RPMI8226 (cell line): ENCODE measurements at regions not wholly inside any gene's neighbourhood (a gene's known extent, or its start where the extent isn't known, plus 50 kb on each side); places are given as distances from the start of the nearest gene placed in this dataset.

Experiments used
- DNase-seq: peaks from one replicate; pipeline ENCODE4 v3.0.0-alpha.2; 2015

DNA sequence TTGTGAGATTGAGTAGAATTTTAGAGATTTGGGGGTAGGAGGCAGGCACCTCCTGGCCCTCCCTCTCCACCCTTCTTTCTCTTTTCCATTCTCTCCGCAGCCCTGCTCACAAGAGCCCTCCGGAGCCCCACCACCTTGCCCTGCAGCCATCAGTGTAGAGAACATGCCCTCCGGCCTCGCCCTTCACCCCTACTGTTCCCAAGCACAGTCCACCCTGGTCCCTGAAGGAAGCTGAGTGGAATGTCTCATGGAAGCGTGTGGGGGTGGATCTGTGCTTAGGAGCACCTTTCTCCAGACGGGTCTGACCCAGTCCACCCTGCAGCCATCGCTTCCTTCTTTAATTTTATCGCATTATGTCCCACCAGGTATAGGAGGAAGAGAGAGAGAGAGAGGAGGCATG is 267.1 kb downstream of the NSG2 start:
- DNase-seq = no peak

DNA sequence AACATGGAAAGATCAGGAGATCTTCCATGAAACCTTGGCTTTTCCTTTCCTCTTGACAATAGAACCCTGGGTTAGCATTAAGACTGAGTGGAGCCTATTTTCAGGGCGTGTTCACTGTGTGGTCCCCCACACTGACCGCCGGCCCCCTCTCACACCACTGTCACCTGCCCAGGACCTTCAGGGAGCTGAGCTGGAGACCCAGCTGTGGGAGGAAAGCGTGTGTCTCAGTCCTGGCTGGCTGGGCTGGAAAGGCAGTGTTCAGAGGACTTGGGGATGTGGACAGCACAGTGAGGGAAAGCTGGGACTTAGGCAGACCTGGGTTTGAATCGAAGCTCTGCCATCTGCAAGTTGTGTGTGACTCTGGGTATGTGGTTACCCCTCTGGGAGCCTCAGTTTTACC is 268.1 kb downstream of the NSG2 start:
- no peak for DNase-seq

DNA sequence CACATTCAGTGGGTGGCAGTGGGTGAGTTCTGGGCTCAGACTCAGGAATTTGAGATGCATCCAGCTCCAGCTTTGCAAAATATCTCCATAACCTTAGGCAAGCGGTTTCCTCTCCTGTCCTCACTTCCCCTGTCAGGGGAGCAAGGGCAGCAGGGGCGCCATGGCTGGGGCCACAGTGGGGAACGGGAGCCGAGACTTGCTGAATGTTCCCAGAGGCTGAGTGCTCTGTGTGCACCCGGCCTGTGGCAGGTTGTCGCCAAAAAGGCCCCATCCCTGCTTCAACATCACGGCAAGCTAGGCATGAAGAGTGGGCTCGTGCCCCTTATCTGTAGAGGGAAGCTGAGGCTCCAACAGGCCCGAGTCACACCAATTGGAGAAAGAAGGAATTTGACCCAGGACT is 268.8 kb downstream of the NSG2 start:
- DNase-seq = no peak

DNA sequence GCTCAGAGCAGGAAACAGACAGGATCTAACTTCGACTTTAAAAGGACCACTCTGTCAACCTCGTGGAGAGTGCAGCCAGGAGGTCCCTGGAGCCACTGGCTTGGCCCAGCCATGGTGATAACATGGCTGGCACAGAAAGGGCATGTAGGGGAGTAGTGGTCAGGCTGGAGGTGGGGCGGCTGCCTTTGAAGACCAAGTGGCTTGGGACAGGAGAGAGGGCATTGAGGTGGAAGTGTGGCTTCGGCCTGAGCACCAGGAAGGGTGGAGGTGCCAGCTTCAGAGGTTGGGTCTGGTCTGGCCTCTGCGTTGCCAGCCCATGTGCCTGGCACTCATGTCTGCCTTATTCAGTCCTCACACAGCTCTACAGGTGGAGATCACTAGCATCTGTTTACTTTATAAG is 270.0 kb downstream of the NSG2 start:
- no peak for DNase-seq

DNA sequence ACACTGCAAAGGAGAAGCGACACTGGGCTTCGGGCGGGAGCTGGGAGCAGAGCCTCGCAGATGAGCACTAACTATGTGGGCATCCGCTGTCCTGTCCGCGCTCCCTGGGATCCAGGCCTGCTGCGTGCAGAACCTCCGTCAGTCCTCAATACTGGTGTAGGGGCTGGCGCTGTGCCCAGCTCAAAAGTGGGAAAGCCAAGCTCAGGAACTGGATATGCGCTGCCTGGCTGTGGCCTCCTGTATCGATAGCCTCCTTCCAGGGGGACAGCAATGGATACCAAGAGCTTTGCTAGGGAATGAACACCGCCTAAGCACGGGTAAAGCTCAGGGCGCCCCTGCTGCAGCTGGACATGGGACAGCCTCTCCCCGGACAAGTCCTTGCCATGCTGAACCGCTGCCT is 270.4 kb downstream of the NSG2 start:
- no peak for DNase-seq

DNA sequence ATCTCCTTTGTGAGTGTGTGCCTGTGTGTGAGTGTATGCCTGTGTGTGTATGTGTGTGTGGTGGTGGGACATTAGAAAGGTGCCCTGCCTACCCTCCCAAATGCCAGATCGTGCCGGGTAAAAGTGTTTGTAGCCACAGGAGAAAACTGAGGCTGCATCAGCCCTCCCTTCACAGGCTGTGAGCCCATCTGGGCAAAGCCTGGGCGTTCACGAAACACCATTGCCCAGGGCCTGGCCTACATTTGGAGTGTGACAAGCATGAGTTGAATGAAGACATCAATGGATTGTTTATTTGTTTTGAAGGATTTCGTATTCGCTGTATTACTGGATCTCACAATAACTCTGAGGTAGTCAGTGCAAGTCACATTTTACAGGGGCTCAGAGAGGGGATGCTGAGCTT is 270.8 kb downstream of the NSG2 start:
- no peak for DNase-seq

DNA sequence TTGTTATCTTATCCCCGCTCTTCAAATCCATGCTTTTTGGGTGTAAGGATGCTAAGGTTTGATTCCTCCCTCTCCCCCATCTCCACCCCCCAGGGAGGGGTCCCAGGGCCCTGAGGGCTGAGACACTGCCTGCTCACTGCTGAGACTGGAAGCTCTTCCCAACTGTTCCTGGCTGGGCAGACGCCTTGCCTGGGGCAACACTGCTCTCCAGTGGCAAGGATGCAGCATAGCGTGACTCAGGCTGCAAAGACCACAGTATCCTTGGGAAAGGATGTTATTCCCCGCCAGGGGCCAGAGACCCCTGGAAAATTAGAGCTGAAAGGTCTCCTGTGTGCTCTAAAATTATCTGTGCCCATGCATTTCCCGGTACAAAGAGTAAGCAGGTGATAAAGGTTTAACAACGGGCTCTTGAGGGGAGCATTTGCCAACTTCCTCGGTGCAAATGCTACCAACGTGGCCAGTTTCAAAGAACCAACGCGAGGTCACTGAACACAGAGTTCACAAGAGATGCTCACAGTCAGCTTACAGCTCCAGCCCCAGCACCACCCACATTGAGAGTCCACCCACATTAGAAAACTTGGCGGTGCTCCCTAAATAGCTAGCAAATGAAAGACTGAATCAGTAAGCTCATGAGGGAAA is 271.9 kb downstream of the NSG2 start:
- peak; percentile 37 for DNase-seq

DNA sequence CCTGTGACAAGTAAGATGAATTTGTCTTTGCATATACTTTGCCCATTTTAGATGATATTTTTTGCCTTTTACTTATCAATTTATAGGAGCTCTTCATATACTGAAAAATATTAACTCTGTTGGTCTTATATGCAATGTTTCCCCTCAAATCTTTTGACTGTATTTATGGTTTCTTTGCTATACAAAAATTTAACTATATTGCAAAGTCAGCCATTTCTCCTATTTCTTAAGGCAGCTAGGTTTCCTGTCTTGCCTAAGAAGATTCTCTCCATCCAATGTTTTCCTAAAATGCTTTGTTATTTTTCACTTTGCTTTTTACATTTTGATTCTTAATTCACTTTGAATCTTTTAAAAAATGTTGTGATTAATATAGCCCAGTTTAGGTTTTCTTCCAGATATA is 273.1 kb downstream of the NSG2 start:
- DNase-seq = no peak

DNA sequence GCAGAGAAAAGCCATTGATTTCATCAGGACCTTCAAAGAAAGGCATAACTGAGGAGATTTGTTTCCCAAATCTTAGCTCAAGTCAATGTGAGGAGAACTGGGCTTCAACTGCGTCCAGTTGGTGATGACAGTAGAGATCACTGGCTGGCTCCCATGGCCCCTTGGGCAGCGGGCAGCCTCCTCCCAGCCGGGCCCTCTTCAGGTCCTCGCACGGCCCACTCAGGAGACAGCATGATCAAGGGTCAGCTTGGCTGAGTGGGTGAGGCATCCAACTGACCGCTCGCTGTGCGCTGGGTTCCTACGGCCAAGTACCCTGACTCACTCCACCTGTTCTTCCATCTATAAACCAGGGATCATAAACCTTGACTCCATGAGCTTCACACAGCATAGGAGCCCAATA is 274.0 kb downstream of the NSG2 start:
- DNase-seq = no peak

DNA sequence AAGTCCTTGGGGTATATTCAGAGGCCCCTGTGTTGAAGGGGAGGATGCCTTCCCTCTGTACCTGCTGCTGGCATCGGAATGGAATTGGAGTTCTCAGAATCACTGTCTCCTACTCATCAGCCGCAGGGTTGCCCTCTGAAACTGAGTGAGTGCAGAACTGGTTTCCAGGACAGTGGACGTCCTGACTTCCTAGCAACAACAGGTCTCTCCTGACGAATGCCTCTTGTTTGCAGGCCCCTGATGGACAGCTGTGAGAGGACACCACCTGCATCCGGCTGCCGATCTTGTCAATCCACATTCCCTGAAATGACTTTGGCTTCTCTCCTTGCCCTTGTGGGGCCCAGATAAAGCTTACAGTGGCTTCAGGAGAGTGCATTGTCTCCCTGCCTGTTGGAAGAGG is 274.5 kb downstream of the NSG2 start:
- no peak for DNase-seq

DNA sequence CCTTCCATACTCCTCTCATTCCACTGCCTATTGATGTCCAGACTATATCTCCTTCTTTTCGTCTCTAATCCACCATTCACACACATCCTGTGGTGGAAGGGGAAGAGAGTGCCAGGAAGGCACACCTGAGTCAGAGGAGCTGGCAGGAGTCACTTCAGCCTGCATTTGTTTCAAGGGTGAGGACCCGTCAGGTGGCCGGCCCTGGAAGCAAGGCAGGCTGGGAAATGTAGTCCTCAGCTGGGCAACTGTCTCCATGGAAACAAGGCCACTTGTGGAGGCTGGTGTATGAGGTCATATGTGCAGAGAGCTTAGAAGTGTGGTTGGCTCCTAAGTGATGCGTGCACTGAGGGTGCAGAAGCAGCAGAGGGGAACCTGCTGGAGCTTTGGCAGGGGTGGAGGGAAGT is 278.4 kb downstream of the NSG2 start:
- DNase-seq = peak; percentile 54

DNA sequence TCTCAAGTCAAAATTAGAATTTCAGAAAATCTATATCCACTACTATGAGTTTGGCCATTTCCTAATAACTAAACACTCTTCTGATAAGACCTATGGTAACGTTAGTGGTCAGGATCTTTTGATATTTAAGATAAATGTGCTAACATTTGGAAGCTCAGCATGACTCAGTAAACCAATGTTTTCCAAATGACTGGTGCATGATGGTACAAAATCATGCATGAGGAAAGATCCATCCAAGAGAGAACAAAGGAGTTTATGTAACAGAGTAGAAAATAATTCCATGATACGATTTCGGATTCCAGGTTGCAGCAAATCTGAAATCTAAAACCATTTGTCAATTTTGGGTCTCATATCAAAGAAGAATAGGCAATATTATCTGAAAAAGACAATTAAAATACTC is 279.2 kb downstream of the NSG2 start:
- no peak for DNase-seq

DNA sequence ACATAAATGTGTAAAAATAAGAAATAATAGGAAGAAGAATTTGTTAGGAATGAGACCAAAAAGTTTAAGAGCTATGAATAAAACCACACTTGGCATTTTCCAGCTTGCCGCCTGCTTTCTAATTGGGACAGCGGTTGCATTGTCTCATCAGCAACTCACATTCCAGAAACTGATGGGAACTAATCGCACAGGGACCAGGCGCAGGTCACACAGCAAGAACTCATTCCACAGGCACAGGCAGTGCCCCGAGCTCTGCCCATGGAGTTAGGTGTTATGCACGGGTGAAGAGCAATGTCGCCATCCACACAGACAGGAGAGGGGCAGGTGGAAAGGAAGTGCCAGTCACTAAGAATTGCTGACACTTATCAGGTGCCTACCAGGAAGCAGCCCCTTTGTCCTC is 279.9 kb downstream of the NSG2 start:
- DNase-seq = no peak

DNA sequence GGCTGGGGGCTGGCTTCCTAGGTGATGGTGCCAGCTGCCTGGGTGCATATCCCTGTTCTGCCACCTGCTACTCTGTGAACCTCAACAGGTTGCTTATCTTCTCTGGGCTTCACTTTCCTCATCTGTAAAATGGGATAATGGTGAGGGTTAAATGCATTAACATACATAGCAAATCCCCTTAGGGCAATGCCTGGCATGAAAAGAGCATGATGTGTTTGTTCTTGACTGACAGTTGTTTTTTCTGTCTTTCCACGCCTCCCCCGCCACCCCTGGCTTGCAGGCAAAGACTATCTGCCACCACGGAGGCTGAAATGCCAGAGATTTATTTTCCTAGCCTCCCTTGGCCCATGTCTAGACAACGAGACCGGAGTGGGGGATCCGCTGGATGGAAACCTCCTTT is 280.5 kb downstream of the NSG2 start:
- DNase-seq = no peak

DNA sequence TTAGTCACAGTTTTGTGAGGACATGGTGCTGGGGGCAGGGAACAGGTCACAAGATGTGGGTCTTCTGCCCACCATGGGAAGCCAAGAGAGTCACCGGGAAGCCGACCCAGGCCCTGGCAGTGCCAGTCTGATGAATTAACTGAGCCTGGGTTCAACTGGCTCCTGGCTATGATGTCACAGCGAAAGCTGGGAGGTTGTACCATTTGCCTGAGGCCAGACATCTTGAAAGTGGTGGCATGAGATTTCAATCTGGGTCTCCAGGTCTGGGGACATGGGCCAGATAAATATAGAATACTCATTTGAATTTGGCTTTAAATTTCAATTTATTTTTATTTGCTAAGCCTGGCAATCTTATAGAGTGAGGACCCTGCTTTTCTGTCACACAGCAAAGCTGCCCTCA is 280.9 kb downstream of the NSG2 start:
- no peak for DNase-seq

DNA sequence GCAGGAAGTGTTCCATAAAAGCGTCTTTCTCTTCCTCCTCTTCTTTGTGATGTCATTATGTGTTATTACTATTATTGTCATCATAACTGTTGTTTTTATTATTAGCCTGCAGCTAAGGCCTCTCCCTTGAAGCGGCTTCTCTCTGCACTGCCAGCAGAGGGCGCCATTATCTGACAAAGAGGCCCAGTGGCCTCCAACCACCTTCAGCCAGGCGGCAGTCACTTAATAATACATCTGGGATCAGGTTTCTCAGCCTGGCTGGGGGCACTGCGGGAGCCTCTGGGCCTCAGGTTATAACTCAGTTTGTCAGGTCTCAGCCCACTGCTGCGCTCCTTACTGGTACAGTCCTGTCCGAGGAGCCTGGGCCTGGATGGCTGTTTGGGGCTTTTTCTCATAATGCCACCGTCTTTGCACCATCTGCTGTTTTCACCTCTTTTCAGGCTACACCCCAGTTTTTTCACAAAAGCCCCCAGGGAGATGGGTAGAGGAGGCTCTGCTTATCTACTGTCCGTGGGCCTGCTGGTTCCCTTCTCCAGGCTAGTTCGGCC is 281.9 kb downstream of the NSG2 start:
- peak; percentile 84 for DNase-seq

DNA sequence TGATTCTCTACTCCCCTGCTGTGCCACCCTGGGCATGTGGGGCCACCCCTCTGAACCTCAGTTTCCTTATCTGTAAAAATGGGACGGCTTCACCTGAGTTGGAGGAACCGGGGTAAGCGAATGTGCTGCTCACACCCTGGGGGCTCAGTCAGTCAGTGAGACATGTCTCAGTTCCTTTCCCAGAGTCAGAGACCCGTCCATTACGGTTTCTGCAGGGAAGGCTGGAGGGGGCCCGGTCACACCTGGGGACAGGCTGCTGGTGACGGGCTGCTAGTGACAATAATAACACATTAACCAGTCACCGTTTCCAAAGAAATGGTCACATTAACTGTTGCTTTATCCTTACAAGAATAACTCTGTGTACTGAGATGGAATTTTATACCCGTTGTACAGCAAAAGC is 282.4 kb downstream of the NSG2 start:
- no peak for DNase-seq

DNA sequence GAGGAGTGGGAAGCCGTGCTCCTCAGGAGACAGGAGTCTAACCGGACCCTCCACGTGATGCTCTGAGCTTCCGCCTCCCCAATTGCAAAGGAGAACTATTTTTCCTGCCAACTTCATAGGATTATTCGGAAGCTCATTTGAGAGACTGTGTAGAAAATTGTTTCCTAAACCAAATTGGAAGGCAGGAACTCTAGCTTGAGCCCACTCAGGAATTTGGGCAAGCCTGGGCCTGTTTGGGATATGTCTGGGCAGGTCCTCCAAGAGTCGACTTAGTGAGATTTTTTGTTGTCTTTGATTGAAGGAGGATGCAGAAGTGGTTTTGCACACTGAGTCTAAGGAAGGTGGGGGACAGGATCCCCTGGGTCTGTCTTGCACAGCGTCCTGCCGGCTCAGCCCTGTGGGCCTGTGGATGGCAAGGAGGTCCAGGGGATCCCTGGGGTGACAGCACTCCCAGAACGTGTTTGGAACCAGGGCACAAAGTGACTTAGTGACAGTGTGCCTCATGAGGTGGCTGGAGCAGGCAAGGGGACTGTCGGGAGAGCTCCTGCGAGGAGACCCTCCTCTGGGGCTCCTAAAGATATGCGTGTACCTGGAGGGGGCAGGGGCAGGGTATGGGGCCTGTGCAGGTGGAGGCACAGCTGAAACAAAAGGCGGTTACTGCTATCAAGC is 283.3 kb downstream of the NSG2 start:
- DNase-seq = no peak

DNA sequence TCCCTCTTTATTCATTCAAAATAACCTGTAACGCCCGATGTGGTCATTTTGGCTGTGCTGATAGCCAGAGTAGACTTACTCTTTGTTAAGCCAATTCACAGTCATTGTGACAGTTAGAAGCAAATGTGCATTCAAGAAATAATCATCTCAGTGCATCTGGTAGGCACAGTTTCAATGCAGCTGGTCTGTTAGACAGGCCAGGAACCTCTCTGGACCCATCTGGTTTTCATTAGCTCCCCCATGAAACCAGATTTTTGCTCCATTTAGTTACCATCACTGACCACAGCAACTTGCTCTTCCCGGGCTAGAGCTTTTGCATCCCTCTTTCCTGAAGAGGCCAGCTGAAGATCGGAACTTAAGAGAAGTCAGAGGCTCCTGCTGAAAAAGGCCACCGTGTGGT is 284.2 kb downstream of the NSG2 start:
- no peak for DNase-seq

DNA sequence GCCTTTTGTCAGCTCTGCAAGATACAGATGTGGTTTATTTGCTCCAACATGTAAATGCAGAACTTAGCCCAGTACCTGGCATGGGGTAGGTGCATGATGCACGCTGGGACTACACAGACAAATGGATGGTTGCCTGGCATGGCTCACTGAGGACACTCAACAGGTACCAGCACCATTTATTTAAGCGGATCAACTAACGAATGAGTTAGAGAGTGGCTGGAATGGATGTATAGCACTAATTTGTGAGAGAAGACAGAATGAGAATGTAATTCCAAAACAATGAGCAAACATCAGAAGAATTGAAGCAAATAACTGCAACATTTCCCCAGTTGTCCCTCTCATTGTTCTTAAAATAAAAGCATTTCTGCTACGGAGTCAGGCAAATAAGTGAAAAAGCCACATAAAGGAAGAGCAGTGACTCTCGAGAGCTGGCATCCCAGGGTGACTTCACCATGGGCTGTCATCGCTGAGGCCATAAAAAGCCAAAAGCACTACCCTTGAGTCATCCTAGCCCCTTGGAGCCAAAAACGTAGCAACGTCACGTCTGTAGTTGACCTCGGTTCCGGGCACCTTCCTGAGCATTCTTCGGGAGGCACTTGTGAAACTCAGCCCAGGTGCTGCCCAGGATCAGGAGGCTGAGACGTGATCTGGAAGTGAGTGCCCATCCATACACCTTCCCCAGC is 290.3 kb downstream of the NSG2 start:
- DNase-seq = no peak

DNA sequence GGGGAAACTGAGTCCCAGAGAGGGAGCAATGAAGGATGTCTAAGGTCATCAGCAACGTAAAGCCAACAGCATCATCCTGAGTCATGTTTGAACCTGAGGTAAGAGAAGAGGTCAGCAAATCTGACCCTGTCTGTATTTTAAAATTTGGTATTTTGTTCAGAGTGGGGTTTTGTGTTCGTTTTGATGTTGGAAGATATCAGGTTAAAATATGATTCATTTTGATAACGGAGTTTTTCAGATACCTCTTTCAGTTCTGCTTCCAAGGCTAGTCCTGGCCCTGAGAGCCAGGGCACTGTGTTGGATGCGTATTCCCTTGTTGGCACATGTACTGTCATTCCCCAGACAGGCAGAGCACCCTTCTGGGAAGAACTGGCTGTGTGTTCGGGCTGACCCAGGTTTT is 291.0 kb downstream of the NSG2 start:
- no peak for DNase-seq

DNA sequence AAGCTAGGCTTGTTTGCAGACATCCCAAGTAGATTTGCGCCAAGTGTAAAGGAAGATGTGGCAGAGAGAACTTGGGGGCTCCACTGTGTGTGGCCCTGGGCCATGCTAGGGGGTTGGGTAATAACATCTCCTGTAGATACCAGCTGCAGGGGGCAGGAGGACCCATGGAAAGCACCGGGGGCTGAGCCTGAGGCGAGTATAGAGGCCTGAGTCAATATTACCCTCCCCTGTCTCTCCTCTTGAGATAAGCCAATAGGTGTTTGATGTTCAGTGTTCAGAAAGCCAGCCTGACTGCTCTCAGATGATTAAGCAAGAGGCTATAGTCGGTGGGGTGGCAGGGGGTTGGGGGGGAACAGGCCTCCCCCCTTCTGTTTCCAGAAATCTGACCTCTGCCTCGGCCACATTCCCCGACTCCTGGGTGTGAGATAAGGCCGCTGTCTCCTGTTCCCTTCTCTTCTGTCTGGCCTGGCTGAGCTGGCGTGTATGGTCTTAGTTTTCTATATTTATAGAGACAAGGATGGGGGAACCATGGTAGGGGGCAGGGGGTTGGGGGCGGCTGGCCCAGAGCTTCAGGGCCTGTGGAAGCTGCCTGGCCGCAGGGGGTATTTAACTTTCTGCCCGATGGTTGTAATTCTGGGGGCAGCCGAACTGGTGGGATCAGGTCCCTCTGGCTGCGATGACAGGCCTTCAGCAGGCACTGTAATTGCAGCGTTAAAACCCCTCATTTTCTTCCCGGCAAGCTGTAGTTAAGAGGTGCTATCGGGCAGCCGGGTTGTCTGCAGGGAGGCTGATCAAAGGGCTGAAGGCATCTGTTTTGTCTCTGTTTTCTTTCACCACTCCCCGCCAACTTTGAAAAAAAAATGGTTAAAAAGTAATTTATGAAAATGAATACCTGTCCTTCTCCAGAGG is 292.0 kb downstream of the NSG2 start:
- no peak for DNase-seq
